BJ (cell line): ENCODE measurements at regions not wholly inside any gene's neighbourhood (a gene's known extent, or its start where the extent isn't known, plus 50 kb on each side); places are given as distances from the start of the nearest gene placed in this dataset.

Experiments
- CTCF ChIA-PET: fragments of 350-600 bp; formaldehyde crosslinking; extraction: SDS; loops from one replicate; lab custom pipeline; 2021; ENCODE audit warnings: antibody characterized with exemption, inconsistent platforms; lab: Yijun Ruan, JAX
- POLR2A ChIA-PET: fragments of 300-600 bp; sonication (Branson Sonifier 250); formaldehyde crosslinking; extraction: SDS; loops from one replicate; lab custom pipeline; 2021; ENCODE audit warnings: antibody characterized with exemption; lab: Charles Lee
- DNase-seq: peaks from one replicate; pipeline ENCODE4 v3.0.0-alpha.2; 2011; ENCODE audit warnings: low read depth
- H3K27me3 ChIP-seq: 2 replicates; pipeline ENCODE4 v1.6.0; 2011; ENCODE audit warnings: low read length; ENCODE audit not compliant: control insufficient read depth, insufficient read depth
- H3K36me3 ChIP-seq: 2 replicates; pipeline ENCODE4 v1.5.1; 2011; ENCODE audit warnings: low read length; ENCODE audit not compliant: control insufficient read depth, insufficient read depth
- H3K4me3 ChIP-seq: 2 replicates; pipeline ENCODE4 v1.5.1; 2011; ENCODE audit warnings: low read depth, mild to moderate bottlenecking, control low read depth, low read length
- TF ChIP-seq, protein P1 (sequence below): IDR thresholded peaks from 2 replicates; pipeline ENCODE4 v1.5.1; 2011; ENCODE audit warnings: low read depth, mild to moderate bottlenecking, control low read depth, inconsistent platforms, low read length, moderate library complexity; ENCODE audit not compliant: insufficient read depth

DNA sequence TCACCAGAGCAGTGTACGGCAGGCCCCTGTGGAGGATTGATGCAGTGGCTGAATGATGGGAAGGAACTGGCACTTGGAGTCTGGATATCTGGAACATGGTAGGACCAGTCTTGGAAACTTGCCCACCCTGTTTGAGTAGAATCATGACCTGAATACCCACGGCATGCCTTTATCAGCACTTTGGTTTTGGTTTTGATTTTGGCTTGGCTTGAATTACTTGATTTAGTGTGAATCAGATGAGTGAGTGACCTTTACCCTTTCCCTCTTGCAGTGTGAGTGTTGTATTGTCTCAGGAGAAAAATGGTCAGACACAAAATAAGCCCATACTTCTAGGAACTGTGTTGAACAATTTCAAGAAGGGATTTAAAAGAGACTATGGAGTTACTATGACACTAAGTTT lies 801.0 kb upstream of the TSPY4 start:
- no peaks in the 10 kb centered on the region for H3K36me3 ChIP-seq
- TF ChIP-seq, protein P1, sequence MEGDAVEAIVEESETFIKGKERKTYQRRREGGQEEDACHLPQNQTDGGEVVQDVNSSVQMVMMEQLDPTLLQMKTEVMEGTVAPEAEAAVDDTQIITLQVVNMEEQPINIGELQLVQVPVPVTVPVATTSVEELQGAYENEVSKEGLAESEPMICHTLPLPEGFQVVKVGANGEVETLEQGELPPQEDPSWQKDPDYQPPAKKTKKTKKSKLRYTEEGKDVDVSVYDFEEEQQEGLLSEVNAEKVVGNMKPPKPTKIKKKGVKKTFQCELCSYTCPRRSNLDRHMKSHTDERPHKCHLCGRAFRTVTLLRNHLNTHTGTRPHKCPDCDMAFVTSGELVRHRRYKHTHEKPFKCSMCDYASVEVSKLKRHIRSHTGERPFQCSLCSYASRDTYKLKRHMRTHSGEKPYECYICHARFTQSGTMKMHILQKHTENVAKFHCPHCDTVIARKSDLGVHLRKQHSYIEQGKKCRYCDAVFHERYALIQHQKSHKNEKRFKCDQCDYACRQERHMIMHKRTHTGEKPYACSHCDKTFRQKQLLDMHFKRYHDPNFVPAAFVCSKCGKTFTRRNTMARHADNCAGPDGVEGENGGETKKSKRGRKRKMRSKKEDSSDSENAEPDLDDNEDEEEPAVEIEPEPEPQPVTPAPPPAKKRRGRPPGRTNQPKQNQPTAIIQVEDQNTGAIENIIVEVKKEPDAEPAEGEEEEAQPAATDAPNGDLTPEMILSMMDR: no peak
- ChIA-PET CTCF (no interaction called here), POLR2A (no interaction called here)
- DNase-seq: no peak
- no peaks in the 10 kb centered on the region for H3K27me3 ChIP-seq
- H3K4me3 ChIP-seq: no peak overlapping the region

DNA sequence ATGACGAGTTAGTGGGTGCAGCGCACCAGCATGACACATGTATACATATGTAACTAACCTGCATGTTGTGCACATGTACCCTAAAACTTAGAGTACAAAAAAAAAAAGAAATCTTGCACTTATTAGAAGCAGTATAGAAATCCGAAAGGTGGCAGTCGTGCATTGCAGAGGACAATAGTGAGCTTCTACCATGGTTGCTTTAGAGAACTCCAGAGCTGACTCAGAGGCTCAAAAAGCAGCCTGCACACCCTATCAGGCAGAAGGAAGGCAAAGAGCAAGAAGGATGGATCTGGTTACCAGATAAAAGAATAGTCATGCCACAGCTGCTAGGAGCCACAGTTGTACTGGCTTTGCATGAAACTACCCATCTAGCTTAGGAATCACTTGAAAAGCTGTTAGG lies 796.0 kb upstream of the TSPY4 start:
- Histone ChIP-seq H3K4me3 (no peak overlapping the region), H3K36me3 (no peaks in the 10 kb centered on the region), H3K27me3 (no peaks in the 10 kb centered on the region)
- no peak for DNase-seq
- POLR2A ChIA-PET: no interaction called here
- TF ChIP-seq, protein P1: no peak
- CTCF ChIA-PET: no interaction called here

GRCh38 chrY:8544715-8545114 lies 792.5 kb upstream of the TSPY4 start:
- CTCF ChIA-PET: no interaction called here
- TF ChIP-seq, protein P1: no peak
- POLR2A ChIA-PET: no interaction called here

DNA sequence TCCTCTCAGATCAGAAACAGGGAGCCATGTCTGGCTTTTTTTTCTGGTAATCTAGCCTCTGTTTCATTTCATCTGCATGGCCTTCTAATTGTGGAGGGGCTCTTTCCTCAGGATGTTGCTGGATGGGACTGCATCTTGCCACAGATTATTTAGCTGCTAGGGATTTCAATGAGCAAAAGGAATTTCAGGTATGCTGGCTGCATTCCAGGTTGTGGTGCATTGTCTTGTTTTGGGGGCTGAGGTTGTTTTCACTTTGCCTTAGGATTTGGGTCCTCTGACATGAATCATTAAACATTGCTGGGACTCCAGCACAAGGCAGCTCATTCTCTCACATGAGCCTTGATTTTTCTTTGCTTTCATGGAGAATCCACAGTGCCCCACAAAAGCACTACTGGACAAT lies 789.3 kb upstream of the TSPY4 start:
- DNase-seq: no peak
- Histone ChIP-seq H3K4me3 (no peak overlapping the region), H3K27me3 (no peaks in the 10 kb centered on the region), H3K36me3 (no peaks in the 10 kb centered on the region)
- ChIA-PET CTCF (no interaction called here), POLR2A (no interaction called here)
- TF ChIP-seq, protein P1: no peak

More at GRCh38 chrY:8544715-8545114, 792.5 kb upstream of the TSPY4 start:
- Histone ChIP-seq H3K4me3 (no peak overlapping the region), H3K27me3 (no peaks in the 10 kb centered on the region), H3K36me3 (no peaks in the 10 kb centered on the region)
- DNase-seq: no peak

DNA sequence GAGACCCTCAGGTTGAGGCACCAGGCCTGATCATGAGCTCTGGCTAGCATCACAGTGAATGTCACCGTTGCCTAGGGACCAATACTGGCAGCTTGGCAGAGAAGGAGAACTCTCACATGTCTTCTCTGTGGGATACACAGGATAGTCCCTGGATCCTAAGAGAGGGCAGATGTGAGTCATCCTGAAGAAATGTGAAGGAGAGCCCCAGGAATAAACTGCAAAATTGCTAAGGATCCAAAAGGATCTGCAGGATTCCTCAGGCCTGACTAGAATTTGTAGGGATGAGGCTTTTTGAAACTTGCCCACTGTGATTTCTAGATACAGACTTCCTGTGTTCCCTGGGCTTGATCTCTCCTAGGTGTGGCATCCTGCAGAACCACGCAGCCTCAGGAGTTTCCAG lies 785.9 kb upstream of the TSPY4 start:
- Histone ChIP-seq H3K36me3 (no peaks in the 10 kb centered on the region), H3K4me3 (no peak overlapping the region), H3K27me3 (no peaks in the 10 kb centered on the region)
- DNase-seq: no peak
- CTCF ChIA-PET: no interaction called here
- TF ChIP-seq, protein P1: no peak
- POLR2A ChIA-PET: no interaction called here
